ENCODE measurements at regions not wholly inside any gene's neighbourhood (a gene's known extent, or its start where the extent isn't known, plus 50 kb on each side); places are given as distances from the start of the nearest gene placed in this dataset.

DNA sequence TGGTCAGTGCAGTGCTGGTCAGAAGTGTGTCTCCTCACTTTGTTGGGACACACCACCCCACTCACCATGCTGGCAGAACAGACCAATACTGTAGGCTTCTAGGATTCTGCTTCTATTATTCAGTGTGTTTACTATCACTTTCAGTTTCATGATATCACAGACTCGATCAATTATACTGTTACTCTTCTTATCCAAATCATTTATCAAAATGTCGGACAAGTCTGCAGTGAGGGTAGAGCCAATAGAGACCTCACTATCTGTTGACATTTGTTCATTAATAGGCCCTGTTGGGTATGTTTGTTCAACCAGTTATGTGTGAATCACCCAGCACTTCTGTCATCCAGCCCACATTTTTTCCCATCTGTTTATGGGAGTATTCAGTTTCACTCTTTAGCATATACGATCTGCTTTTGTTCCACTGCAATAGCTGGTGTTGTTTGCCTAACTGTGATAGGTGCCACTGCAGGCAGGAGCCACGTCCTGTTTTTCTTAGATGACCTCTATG lies 140.1 kb downstream of the NRN1 start:
- TF ChIP-seq, protein P1, sequence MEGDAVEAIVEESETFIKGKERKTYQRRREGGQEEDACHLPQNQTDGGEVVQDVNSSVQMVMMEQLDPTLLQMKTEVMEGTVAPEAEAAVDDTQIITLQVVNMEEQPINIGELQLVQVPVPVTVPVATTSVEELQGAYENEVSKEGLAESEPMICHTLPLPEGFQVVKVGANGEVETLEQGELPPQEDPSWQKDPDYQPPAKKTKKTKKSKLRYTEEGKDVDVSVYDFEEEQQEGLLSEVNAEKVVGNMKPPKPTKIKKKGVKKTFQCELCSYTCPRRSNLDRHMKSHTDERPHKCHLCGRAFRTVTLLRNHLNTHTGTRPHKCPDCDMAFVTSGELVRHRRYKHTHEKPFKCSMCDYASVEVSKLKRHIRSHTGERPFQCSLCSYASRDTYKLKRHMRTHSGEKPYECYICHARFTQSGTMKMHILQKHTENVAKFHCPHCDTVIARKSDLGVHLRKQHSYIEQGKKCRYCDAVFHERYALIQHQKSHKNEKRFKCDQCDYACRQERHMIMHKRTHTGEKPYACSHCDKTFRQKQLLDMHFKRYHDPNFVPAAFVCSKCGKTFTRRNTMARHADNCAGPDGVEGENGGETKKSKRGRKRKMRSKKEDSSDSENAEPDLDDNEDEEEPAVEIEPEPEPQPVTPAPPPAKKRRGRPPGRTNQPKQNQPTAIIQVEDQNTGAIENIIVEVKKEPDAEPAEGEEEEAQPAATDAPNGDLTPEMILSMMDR (IDR thresholded peaks at IDR 0.05; ENCODE audit: low read length) = no peak
- no peak for TF ChIP-seq EZH2 (IDR thresholded peaks at IDR 0.05; ENCODE audit: borderline replicate concordance, low read length)

Measured in OCI-LY1 (cell line).